IMR-90 (cell line): ENCODE measurements at regions not wholly inside any gene's neighbourhood (a gene's known extent, or its start where the extent isn't known, plus 50 kb on each side); places are given as distances from the start of the nearest gene placed in this dataset.

Experiments
- BHLHE40 ChIP-seq: fragments of 150-350 bp; IDR thresholded peaks from 2 replicates; pipeline ENCODE4 v1.6.1; 2016; ENCODE audit warnings: mild to moderate bottlenecking, low read depth, low read length
- CHD1 ChIP-seq: IDR thresholded peaks from 2 replicates; pipeline ENCODE4 v1.6.1; 2012; ENCODE audit warnings: low read depth, low read length, improper control_type of control experiment
- FOS ChIP-seq: fragments of 150-350 bp; IDR thresholded peaks from 2 replicates; pipeline ENCODE4 v1.6.1; 2016; ENCODE audit warnings: low read depth, low read length
- MAZ ChIP-seq: IDR thresholded peaks from 2 replicates; pipeline ENCODE4 v1.6.1; 2012; ENCODE audit warnings: low read depth, mild to moderate bottlenecking, low read length, improper control_type of control experiment, moderate library complexity, borderline replicate concordance
- MXI1 ChIP-seq: IDR thresholded peaks from 2 replicates; pipeline ENCODE4 v1.6.1; 2012; ENCODE audit warnings: low read depth, mild to moderate bottlenecking, low read length, moderate library complexity, borderline replicate concordance
- POLR2A ChIP-seq: IDR thresholded peaks from 2 replicates; pipeline ENCODE4 v1.6.1; 2012; ENCODE audit warnings: mild to moderate bottlenecking, low read depth, low read length
- RAD21 ChIP-seq: IDR thresholded peaks from 2 replicates; pipeline ENCODE4 v1.6.1; 2012; ENCODE audit warnings: low read length, improper control_type of control experiment
- RCOR1 ChIP-seq: IDR thresholded peaks from 2 replicates; pipeline ENCODE4 v1.6.1; 2012; ENCODE audit warnings: mild to moderate bottlenecking, low read length, improper control_type of control experiment; ENCODE audit not compliant: insufficient replicate concordance
- SMC3 ChIP-seq: fragments of 150-350 bp; IDR thresholded peaks from 2 replicates; pipeline ENCODE4 v1.6.1; 2016; ENCODE audit warnings: low read depth, mild to moderate bottlenecking, antibody characterized with exemption, low read length, moderate library complexity
- TF ChIP-seq, protein P1 (sequence below): conservative IDR thresholded peaks from 2 replicates; pipeline ENCODE4 v1.5.1; 2012; ENCODE audit warnings: mild to moderate bottlenecking, low read depth, low read length, improper control_type of control experiment

DNA sequence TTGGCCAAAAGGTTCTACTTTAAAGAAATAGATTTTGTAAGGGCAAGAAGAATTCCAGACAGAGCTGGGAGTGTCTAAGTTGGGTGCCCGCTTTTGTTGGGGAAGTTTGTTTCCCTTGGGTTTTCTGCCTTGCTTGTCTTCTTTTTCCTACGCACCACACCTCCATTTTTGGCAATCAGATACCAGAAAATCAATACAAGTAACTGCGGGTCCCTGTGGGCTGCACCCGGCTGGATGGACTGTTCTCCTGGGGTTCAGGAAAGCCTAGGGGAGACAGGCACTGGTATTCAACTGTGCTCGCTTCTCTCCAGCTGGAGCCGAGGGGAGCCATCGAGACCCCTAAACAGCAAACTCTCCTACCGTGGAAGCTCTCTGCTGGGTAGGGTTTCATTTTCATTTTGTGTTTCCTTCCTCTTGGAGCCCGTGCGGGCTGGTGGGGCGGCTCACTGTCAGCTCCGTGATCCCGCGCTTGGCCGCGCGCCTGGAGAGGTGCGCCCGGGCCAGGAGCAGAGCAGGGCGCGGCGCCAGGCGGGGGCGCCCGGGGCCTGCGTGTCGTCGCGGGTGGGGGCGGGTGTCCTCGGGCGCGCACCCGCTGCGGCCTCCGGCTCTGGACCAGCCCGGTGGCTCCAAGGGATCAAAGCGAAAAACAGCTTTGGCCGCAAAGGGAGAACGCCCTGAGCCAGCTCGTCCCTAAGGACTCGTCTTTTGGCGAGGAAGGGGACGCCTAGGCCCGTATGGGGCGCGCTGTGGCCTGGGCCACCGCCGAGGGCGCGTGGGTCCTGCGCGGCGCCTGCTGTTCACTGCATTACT, 347.2 kb downstream of the ZNF536 start:
- TF ChIP-seq, protein P1, sequence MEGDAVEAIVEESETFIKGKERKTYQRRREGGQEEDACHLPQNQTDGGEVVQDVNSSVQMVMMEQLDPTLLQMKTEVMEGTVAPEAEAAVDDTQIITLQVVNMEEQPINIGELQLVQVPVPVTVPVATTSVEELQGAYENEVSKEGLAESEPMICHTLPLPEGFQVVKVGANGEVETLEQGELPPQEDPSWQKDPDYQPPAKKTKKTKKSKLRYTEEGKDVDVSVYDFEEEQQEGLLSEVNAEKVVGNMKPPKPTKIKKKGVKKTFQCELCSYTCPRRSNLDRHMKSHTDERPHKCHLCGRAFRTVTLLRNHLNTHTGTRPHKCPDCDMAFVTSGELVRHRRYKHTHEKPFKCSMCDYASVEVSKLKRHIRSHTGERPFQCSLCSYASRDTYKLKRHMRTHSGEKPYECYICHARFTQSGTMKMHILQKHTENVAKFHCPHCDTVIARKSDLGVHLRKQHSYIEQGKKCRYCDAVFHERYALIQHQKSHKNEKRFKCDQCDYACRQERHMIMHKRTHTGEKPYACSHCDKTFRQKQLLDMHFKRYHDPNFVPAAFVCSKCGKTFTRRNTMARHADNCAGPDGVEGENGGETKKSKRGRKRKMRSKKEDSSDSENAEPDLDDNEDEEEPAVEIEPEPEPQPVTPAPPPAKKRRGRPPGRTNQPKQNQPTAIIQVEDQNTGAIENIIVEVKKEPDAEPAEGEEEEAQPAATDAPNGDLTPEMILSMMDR = no peak
- TF ChIP-seq POLR2A = no peak
- no peak for TF ChIP-seq RAD21
- TF ChIP-seq MAZ = no peak
- no peak for TF ChIP-seq BHLHE40
- TF ChIP-seq FOS = no peak
- no peak for TF ChIP-seq RCOR1
- TF ChIP-seq SMC3 = no peak
- no peak for TF ChIP-seq MXI1
- no peak for TF ChIP-seq CHD1
